ENCODE measurements at regions not wholly inside any gene's neighbourhood (a gene's known extent, or its start where the extent isn't known, plus 50 kb on each side); places are given as distances from the start of the nearest gene placed in this dataset.
A peak's percentile ranks its signal among the peaks of the same experiment; 100 is the strongest.
"Not testable (repeated sequence)": the region's sequence is repeated elsewhere in the genome, so short reads cannot be mapped to it uniquely, and the experiment has no call there.

DNA sequence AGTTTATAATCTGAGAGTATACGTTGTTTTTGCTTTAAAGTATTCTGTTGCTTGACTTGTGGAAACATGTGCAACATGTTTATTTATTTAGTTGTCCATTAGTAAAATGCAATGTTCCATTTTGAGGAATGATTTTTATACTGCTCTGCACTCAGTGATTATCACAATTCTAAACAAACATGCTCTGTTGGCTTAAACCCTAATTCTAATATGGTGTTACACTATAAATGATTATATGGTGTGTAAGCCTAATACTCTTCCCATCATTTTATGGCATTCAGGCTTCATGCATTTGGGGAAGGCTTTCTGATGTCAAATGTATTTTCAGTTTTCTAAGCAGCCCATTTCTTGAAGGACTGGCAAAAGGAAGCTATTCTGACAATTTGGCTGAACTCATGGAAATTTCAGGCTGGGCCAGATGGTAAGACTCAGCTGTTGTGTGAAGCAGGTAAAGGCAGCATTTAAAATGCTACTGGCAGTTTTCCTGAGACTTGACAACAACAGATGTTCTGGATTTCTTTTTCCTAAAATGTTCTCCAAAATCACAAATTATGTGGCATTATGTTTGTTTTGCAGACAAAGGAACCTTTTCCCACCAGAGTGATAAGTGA lies 336.7 kb upstream of the GNPDA2 start:
- DNase-seq, result no peak

DNA sequence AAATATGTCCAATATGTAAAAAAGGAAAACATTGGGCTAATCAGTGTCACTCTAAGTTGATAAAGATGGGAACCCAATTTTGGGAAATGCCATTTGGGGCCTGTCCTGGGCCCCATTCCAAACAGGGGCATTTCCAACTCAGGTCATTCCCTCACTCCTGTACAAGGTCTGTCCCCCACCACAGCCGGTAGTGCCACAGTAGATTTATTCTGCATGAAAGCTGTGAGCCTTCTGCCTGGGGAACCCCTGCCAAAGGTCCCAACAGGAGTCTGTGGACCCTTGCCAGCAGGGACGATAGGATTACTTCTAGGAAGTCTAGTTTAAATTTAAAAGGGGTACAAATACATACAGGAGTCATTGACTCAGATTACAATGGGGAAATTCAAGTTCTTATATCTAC lies 317.6 kb upstream of the GNPDA2 start:
- no peak for DNase-seq

DNA sequence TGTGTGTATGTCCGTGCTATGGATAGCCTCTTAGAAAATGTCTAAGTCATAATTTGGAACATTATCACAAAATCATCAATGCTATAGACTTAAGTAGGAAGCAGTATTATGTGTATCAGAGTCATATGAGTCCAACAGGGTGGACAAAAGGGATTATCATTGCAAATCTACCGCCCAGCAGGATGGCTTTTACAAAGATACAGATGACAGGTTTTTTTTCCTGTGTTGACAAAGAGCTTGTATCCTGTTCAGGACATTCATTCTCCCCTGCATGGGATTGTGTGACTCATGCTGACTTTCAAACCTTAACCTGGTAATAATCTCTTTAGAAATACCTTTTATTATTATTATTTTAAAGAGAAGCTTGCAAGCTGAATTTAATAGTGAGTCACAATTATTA lies 310.3 kb upstream of the GNPDA2 start:
- DNase-seq, result peak in 1 of 2 experiments; percentile 2

DNA sequence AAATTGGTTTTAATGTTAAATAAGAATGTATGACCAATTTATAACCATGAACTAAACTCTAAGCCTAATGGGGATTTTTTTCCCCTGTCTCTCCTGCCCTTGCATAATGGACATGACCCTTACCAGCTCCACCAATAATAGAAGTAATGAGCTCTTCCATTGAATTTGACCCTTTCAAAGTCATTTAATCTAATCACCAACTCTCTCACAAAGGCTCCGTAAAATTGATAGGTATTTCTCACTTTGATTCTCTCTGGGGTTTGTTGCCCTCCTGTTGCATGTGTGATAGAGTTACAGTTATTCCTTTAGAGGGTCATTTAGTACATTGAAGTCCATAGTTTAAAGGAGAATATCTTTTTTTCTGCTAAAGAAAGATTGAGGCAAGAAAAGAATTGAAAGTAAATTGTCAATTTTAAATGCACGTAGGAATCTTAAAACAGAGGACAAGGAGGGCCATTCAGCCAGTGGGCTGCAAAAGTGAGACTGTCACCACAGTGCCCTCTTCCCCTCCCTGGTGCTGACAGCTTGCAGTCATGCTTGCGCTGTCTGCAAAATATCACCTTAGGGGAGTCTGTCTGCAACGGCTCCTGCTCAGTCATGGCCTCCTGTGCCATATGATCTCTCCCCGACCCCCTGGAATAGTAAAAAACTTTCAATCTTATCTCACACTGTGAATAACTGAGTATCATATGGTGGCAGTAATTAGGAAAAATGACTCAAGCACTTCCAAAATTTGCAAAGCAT lies 307.5 kb upstream of the GNPDA2 start:
- no peak for DNase-seq

DNA sequence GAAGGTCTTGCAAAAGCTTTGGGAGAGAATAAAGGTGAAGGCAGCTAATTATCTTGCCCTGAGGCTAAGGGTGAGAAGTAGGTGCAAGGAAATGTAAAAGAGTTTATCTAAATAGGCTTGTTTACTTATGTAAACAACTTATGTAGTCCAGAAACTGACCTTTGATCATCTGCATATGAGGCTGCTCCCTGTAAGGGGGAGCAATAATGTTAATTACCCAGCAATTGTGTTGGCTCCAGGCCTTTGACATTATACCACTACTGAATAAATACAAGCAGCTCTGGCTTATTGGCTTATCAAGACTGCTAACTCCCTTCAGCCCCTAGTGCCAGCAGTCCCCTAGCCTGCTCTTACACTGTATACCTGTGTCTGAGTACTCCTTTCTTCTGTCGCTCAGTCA lies 303.7 kb upstream of the GNPDA2 start:
- no peak for DNase-seq

DNA sequence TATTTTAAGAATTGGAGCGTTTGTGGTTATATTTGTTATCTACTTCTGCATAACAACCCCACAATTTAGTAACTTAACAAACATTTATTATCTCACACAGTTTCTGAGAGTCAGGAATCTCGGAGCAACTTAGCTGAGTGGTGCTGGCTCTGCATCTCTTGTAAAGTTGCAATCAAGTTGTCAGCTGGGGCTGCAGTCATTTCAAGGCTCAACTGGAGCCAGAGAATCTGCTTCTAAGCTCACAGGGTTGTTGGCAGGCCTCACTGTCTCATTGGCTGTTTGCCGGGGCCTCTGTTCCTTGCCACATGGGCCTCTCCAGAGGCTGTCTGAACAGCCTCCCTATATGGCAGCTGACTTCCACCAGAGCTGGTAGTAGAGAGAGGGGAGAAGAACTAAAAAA lies 281.2 kb upstream of the GNPDA2 start:
- no peak for DNase-seq

DNA sequence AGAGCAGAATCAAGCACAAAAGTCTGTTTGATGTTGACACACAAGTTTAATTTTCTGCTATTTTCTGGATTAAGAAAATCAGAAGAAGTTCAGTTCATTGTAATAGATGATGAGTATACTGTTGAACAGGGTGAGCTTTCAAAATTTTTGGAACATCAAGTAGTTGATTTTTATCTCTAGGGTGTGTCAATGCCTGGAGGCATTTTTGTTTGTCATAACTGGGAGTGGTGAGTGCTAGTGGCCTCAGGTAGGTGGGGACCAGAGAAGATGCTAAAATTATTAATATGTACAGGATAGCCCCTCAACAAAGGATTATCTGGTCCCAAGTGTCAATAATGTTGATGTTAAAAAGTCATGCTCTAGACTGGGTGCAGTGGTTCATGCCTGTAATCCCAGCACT lies 279.7 kb upstream of the GNPDA2 start:
- DNase-seq, result no peak

DNA sequence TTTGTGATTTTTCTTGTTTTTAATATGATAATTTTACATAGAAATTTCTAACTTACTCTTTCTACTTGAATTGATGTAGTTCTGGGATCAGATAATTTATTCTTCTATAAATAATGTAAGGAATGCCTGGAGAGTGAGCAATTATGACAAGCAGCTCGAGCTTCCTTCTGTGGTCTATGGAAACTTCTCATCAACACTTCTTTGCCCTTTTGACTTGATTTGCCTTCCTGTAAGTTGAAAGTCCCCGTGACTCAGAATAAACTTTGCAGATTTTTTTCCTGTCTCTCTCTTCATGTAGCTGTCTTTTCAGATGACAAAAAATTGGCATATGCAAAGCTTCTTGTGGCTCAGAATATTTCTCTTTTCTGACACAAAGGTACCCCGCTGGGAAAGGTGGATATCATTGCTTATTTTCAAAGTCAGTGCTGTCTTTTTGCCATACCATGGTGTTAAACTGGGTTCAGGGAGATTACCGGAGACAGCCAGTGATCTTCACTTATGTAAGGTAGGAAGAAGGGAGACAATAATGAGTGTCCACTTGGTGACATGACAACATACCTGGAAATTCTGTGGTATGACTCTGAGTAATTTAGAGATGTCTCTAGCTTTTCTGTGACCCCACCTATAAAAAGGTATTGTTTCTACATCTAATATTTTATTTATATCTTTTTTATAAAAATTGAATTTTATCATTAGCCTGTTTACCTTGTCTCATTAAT lies 278.6 kb upstream of the GNPDA2 start:
- DNase-seq, result no peak

DNA sequence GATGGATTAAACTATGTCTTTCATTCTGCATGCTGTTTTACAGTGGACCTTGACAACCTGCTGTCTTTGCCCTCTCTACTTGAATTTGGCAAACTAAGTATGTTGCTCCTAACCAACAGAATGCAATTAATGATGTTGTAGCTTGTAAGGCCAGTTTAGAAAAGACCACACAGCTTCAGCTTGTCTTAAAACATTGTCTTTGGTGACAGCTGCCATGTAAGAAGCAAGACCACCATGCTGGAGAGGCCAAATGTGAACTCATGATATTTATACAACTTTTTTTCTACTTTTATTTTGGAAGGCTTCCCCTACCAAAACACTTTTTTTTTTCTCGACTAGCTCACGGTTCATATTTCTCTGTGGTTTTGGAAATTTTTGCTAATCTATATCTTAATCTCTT lies 278.0 kb upstream of the GNPDA2 start:
- no peak for DNase-seq

DNA sequence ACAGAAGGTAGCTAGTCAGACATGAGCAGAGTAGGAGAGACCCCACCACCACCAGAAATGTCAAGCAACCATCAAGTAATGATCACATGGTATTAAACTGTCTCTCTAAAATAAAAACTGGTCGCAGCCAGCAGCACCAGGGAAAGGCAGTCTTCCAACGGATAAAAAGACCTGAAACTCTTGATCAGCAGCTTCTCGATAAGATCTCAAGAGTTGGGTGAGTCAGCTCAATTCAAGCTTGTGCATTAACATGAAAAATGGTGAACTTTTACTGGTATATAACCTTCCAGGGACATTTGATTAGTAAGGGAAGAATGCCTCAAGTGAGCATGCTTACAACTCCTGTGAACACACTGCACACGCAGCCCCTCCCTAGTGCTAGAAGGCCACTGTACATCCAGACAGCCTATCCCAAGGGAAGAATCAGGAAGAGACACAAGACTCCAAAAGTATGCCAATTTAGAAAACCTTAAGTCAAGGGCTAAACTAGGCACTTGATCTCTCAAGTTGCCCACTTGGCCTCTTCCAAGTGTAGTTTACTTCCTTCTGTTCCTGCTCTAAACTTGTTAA lies 270.0 kb upstream of the GNPDA2 start:
- DNase-seq, result no peak

DNA sequence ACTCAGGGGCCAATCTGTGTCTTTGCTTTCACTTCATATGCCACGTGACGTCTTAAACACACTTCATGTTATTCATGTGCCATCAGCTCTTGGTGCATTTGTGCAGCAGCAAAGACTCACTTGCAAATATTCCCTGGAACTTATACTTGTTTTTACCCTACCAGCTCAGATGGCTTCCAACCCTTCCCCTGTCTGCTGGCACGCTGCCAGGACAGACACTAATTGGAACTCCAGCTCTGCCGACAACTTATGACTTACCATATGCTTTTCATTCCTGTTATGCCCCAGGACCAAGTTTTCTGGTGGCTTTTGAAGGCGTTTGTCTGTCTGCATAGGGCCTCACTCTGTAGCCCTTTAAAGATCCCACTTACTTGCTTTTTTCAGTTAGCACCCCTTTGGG lies 261.7 kb upstream of the GNPDA2 start:
- no peak for DNase-seq

DNA sequence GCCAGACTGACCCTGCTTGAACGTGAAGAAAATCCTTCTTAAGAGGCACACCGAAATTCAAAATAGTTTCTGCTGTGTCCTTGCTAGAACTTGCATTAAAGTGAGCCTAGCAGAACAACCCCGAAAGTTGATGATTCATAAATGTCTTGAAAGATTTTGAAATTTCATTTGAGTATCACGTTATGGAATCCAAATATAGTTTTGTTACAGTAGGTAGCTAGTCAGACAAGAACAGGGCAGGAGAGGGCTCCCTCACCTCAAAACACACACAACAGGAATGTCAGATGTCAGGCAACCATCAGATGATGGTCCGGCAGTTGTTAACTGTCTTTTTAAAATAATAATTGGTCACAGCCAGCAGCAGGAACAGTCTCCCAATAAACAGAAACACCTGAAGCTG lies 259.6 kb upstream of the GNPDA2 start:
- DNase-seq, result no peak

DNA sequence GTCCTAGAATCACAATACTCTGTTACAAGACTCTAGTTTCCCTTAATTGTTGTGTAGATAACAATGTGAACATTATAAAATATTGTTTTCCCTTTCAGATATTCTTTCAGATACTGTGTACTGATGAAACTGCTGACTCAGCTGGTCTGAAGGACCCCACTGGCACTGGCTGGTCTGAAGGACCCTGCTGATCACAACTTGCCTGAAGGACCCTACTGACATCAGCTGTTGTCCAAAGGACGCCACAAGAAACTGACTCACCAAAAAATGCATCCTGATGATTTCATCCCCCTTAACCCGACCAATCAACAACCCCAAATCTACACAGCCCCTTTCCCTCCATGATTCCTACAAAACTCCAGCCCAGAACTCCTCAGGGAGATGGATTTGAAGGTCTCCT lies 258.8 kb upstream of the GNPDA2 start:
- no peak for DNase-seq

DNA sequence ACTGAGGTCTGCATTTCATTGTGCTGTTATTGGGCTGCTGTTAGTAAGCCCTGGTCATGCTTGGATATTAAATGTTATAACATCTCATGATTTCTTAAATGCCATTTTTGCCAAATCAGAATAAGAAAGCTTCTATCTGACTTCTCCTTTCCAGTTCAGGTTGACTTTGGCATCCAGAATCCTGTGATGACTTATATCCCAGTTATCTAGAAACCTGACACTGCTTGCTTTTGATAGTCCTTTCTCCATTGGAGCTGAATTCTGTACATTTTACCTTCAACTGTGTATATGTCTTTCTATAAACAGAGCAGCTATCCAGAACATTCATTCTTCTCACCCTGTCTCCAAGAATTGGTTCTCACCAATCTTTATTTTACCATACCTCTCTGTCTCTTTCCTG lies 257.7 kb upstream of the GNPDA2 start:
- DNase-seq, result no peak

DNA sequence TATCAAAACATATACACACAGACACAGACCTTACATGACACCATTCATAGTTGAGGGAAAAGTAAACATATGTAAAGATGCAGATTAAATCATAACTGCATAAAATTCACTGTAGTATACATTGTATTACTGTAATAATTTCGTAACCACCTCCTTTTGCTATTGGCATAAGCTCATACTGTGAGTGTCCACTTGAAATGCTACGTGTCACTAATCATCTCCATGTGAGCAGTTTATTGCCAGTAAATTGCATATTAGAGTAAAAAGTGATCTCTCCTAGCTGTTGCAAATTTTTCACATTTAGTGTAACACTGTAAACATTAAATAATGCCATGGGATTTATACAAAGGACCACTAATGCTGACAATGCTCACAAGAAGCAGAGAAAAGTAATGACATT lies 256.7 kb upstream of the GNPDA2 start:
- peak in 1 of 2 experiments; percentile 2 for DNase-seq

DNA sequence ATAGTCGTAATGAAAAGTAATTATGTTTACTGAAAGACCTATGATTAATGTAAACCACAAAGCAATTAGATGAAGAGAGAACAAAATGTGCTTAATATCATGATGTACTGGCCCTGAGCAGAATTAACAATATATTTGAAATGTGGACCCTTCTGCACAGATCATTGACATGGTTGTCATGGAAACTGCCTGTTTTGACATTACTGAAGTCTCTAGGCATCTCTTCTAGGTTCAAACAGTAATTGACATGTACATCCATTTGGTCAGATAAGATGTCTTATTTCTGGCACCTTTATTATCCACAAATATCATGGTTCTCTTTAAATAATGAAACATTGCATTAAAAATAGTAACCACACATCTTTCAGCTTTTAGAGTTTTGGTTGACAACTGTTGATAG lies 251.7 kb upstream of the GNPDA2 start:
- DNase-seq, result no peak

DNA sequence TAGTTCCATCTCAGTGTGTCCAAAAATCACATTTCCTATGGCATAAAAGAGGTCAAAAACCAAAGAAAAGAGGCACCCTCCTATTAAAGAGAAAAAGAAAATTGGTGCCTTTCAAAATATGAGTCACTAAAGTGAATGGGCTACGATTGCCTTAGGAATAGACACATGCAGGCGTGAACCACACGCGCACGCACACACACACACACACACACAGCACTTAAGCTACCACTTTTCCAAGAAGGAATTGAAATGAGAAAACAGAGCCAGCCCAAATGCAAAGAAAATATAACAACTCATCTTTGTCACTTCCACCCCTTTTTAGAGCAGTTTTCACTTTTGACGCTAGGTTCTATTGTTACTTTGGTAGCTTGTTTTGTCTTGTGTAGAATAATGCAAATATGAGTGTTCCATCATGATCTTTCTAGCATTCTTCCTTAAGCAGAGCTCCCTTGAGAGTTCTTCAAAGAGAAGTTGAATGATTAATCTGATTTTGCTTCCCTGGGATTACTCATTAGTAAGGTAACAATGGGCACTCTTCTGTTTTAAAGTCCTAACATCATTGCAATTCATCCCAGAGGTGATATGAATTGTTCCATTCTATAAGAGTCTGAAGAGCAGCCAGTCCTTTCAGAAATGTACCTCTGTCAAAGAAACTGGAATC lies 239.2 kb upstream of the GNPDA2 start:
- no peak for DNase-seq

DNA sequence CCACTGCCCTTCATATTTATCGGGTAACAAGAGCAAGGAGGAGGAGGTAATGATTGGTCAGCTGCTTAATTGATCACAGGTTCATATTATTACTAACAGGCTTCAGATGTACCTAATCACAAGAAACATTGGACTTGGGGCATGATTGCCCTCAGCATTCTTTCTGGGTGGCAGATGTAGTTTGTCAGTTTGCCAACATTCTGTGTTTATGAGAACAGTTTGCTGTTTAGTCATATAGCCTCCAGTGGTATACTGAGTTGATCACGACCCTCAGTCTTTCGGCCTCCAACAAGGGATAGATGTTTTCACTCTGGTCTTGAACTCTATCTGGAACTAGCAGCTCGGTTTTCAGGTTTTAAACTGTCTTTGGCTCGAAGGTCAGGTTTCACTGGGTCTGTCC lies 237.7 kb upstream of the GNPDA2 start:
- not testable (repeated sequence) for DNase-seq

DNA sequence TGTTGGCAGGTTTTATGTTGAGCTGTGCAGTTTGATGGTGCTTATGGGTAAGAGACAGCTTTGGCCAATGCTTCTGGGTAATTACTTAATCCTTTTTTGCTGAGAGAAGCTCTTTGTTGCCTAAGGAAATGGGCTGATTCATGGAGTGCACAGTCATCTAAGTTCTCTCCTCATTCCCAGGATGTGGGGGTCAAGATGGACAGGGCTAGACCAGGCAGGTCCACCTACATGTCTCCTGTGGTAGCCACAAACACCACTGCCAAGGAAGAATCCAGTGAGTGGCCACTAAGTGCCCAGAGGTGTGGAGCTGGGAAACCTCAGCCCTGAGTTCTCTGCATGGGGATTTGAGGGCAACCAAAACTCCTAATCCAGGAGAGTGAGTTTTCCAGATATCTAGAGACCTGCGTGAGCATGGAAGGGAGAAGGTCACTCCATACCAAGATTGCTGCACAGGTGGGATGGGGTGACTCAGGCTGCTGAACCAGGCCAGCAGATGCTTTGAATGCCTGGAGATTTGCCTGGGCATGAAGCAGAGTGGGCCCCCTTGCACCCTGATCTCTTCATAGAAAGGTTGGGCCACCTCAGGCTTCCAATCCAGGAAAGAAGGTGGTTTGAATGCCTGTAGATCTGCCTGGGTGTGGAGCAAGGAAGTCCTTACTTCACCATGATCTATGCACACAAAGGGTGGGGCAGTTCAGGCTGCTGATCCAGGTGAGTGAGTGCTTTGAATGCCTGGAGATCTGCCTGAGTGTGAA lies 234.8 kb upstream of the GNPDA2 start:
- DNase-seq, result no peak

DNA sequence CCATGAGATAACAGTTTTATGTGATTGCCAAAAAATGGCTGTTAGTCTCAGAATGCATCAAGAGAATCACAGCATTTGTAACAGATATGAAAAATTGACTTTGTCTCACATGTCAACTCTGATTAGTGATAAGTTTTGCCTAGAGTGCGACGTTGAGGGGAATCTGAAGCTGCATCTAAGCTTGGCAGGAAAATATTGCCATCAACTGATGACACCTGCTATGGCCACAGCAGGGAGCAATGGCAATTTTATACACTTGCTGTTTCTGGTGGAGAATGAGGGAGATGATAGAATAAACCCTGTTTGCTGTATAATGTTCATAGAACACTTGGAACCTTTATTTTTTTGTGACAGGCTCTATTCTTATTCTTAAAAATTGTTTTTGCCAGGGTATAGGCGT lies 205.4 kb upstream of the GNPDA2 start:
- DNase-seq, result no peak

DNA sequence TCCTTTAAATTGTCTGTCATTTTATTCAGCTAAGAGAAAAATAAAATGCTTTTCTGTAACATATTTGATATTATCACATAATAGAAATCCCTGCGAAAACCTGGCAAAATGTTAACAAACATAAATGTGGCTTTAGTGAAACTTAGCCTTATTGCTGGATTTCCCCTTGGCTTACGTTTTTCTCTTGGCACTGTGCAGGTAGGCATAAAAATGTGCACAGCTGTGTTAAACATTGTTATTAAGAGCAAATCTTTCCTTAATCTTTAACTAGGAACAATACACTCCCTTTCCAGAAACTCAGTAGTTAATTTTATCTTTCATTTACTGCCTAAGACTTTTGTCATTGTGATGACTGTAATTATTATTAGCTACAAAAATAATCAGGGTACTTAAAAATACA lies 202.4 kb upstream of the GNPDA2 start:
- DNase-seq, result no peak
